Spinal cord (tissue), 9 donors: ENCODE measurements at regions not wholly inside any gene's neighbourhood (a gene's known extent, or its start where the extent isn't known, plus 50 kb on each side); places are given as distances from the start of the nearest gene placed in this dataset.

Experiments
- DNase-seq, 6 donors: peaks; one replicate each; pipeline versions ENCODE4 v3.0.0 to v3.0.0-alpha.2; 2013 to 2015; ENCODE audit warnings: low spot score in 6 of 6, low read depth in 4 of 6
- H3K27ac ChIP-seq: one replicate; pipeline ENCODE4 v1.5.1; 2013; ENCODE audit warnings: low read depth, low read length, control low read depth
- H3K27me3 ChIP-seq: one replicate; pipeline ENCODE4 v1.6.1; 2013; ENCODE audit warnings: low read length; ENCODE audit not compliant: control insufficient read depth, insufficient read depth
- H3K36me3 ChIP-seq: one replicate; pipeline ENCODE4 v1.6.1; 2013; ENCODE audit warnings: low read length; ENCODE audit not compliant: control insufficient read depth, insufficient read depth
- H3K4me1 ChIP-seq: one replicate; pipeline ENCODE4 v1.6.1; 2013; ENCODE audit warnings: low read length; ENCODE audit not compliant: control insufficient read depth, insufficient read depth
- H3K4me3 ChIP-seq: one replicate; pipeline ENCODE4 v1.5.1; 2013; ENCODE audit warnings: low read depth, low read length, control low read depth
- H3K9me3 ChIP-seq: one replicate; pipeline ENCODE4 v1.6.1; 2013; ENCODE audit warnings: low read length; ENCODE audit not compliant: control insufficient read depth, insufficient read depth
- WGBS: methylation state at CpG from one replicate; pipeline ENCODE4 v1.1.5; 2013; ENCODE audit warnings: missing lambda C conversion rate; ENCODE audit not compliant: insufficient coverage; 5-methylcytosine and 5-hydroxymethylcytosine counted together
- donor health status: healthy.

GRCh38 chr10:128901236-128901635 is 565.8 kb upstream of the MGMT start:
- no peak for DNase-seq
- no peaks in the 10 kb centered on the region for H3K27me3 ChIP-seq
- no peaks in the 10 kb centered on the region for H3K9me3 ChIP-seq
- H3K27ac ChIP-seq = no peak overlapping the region
- peaks cover 13% of the 10 kb centered on the region for H3K4me1 ChIP-seq
- no peak overlapping the region for H3K4me3 ChIP-seq
- no peaks in the 10 kb centered on the region for H3K36me3 ChIP-seq

DNA sequence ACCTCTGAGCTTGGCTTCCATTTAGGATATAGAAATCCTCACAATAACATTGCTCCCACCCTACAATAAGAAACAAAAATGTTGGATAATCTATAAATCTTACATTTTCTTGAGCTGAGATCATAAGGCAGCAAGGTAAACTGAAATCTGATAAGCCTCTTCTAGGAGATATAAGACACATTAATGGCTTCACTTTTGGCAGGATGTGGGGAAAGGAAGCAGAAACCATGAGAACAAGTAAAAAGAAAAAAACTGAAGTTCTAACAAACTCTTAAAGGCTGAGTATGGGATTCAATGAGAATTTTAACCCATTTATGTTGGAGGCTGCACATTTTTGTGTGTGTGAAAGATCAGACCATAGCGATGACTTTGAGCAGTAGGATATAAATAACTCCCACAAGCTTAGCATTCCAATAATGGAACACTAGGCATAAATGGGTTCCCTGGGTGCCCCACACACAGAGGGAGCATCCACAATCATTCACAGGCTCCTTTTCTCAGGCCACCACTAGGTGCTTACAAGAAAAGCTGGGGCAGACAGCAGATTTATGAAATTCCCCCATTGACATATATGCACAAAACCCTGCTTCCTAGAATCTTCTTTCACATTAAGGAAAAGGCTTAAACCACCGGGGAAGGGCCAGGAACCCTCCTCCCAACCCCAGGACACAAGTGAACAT is 564.9 kb upstream of the MGMT start:
- no CpG with 5 or more reads among the region's 2 CpGs for WGBS
- no peak for DNase-seq
- peaks cover 12% of the 10 kb centered on the region for H3K4me1 ChIP-seq
- no peak overlapping the region for H3K4me3 ChIP-seq
- no peaks in the 10 kb centered on the region for H3K27me3 ChIP-seq
- no peaks in the 10 kb centered on the region for H3K36me3 ChIP-seq
- no peak overlapping the region for H3K27ac ChIP-seq
- H3K9me3 ChIP-seq = no peaks in the 10 kb centered on the region

GRCh38 chr10:128907155-128907941 is 559.7 kb upstream of the MGMT start:
- 88% methylated on average over 6 of the region's 20 CpGs for WGBS
- H3K27ac ChIP-seq = no peak overlapping the region
- H3K9me3 ChIP-seq = no peaks in the 10 kb centered on the region
- H3K27me3 ChIP-seq = no peaks in the 10 kb centered on the region
- DNase-seq = no peak
- H3K4me1 ChIP-seq = no peaks in the 10 kb centered on the region
- H3K4me3 ChIP-seq = no peak overlapping the region
- H3K36me3 ChIP-seq = no peaks in the 10 kb centered on the region

GRCh38 chr10:128908099-128908498 is 558.9 kb upstream of the MGMT start:
- Histone ChIP-seq H3K4me1 (peaks cover 4% of the 10 kb centered on the region), H3K27me3 (no peaks in the 10 kb centered on the region), H3K27ac (no peak overlapping the region), H3K4me3 (no peak overlapping the region), H3K9me3 (no peaks in the 10 kb centered on the region), H3K36me3 (no peaks in the 10 kb centered on the region)
- WGBS = 83% methylated on average over 1 of the region's 6 CpGs
- no peak for DNase-seq

- DNase-seq = no peak
- H3K4me1 ChIP-seq = peaks cover 4% of the 10 kb centered on the region
- no peak overlapping the region for H3K4me3 ChIP-seq
- H3K27me3 ChIP-seq = no peaks in the 10 kb centered on the region
- H3K27ac ChIP-seq = no peak overlapping the region
- no peaks in the 10 kb centered on the region for H3K9me3 ChIP-seq
- WGBS = 71% methylated on average over 1 of the region's 4 CpGs
- H3K36me3 ChIP-seq = no peaks in the 10 kb centered on the region
These were observed 558.5 kb upstream of the MGMT start for GRCh38 chr10:128908499-128908898.

- H3K27me3 ChIP-seq = no peaks in the 10 kb centered on the region
- no peaks in the 10 kb centered on the region for H3K9me3 ChIP-seq
- H3K36me3 ChIP-seq = no peaks in the 10 kb centered on the region
- H3K4me1 ChIP-seq = peaks cover 11% of the 10 kb centered on the region
- no peak overlapping the region for H3K27ac ChIP-seq
- peak in 5 of 6 donors; percentile 30 to 94 (median 59) for DNase-seq
- WGBS = 84% methylated on average over 4 of the region's 6 CpGs
- no peak overlapping the region for H3K4me3 ChIP-seq
These were observed 554.3 kb upstream of the MGMT start for GRCh38 chr10:128912568-128913311.

DNA sequence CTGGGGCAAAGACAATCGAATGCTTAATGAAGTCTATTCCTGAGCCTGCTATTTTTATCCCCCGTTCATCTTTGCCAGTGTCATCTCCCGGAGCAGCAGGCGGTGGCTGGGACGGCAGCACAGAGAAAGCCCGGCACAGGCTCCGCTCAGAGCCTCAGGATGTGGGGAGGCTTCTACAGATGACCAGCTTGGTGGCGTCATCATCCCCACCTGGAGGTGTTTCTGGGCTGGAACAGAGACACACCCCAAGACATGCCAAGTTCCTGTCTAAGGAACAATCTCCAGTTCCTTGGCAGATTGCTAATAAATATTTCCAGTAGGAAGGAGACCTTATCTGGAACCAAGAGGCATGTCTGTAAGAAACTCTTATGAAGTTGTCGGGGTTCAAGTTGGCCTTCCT is 552.4 kb upstream of the MGMT start:
- Histone ChIP-seq H3K27me3 (no peaks in the 10 kb centered on the region), H3K4me1 (peaks cover 11% of the 10 kb centered on the region), H3K9me3 (no peaks in the 10 kb centered on the region), H3K27ac (no peak overlapping the region), H3K36me3 (no peaks in the 10 kb centered on the region), H3K4me3 (no peak overlapping the region)
- WGBS = 84% methylated on average over 8 of the region's 9 CpGs
- peak in 1 of 6 donors; percentile 39 for DNase-seq

DNA sequence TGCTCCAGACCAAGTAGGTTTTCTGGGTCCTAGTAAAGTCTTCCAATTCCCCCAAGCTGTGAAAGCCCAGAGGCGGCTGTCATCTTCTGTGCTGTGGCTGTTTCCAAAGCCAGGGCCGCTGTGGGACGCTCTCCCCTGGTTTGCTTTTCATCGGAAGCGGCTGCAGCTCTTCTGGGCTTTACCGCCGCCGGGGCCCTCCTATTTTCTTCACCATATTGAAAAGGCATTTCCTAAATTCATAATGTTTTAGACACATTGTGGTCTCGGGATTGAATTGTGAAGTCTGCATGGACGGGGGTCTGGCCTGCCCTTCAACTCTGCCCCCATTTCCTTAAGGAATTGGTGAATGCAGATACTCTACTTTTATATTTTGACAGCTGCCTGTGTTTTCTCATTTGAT is 551.4 kb upstream of the MGMT start:
- no peaks in the 10 kb centered on the region for H3K27me3 ChIP-seq
- no peaks in the 10 kb centered on the region for H3K36me3 ChIP-seq
- DNase-seq = no peak
- H3K4me3 ChIP-seq = no peak overlapping the region
- no peaks in the 10 kb centered on the region for H3K9me3 ChIP-seq
- no peak overlapping the region for H3K27ac ChIP-seq
- 90% methylated on average over 4 of the region's 10 CpGs for WGBS
- H3K4me1 ChIP-seq = peaks cover 11% of the 10 kb centered on the region

DNA sequence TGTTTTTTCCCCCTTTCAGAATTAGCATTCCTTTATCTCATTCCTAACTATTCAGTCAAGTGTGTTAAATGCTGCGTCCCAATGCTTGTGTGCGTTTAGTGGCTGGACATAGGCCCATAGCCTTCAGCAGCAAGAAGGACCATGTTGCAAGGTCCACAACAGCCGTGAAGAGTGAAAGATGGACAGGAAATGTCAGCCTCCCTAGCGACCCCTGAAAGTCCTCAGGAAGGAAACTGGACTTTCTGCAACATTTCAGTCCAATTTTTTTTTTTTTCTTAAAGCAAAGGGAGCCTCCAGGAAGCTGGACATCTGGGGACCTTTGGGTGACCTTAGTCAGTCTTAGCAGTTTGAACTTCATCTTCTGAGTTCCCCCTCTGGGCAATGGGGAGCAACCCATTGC is 550.7 kb upstream of the MGMT start:
- 95% methylated on average over 3 of the region's 4 CpGs for WGBS

More for the DNA sequence above, 550.7 kb upstream of the MGMT start:
- Histone ChIP-seq H3K36me3 (no peaks in the 10 kb centered on the region), H3K4me1 (peaks cover 11% of the 10 kb centered on the region), H3K27me3 (no peaks in the 10 kb centered on the region), H3K27ac (no peak overlapping the region), H3K9me3 (no peaks in the 10 kb centered on the region), H3K4me3 (no peak overlapping the region)
- DNase-seq = no peak
